ENCODE measurements at regions not wholly inside any gene's neighbourhood (a gene's known extent, or its start where the extent isn't known, plus 50 kb on each side); places are given as distances from the start of the nearest gene placed in this dataset.

DNA sequence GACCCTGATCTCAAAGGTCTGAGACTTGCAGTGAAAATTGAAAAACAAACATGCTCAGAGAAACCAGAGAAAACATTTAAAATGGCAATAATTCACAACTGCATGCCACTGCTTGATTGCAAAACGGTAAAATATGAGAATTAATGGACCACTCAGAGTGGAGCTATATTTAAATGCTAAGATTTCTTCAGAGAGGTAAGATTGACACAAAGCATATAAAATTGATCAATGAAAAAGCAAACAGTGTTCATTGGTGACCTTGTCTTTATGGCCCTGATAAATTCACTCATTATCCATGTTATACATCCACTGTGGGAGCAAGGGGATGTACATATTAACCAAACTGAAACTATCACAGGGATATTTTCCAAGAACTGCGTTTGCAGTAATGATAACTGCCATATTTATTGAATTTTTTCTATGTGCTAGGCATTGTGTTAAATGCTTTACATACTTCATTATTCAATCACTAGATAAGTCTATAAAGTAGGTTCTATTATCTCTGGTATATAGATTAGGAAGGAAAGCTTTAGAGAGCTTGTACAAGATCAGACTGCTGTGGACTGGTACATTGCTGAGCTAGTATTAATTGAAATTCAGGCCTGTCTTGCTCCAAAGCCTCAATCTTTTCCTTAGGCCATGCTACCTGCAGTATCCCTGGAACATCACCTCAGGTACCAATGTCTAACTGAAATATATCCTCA, 113.9 kb upstream of the LMO3 start:
- TF ChIP-seq POLR2A (IDR thresholded peaks at IDR 0.05) (no peak), EP300 (IDR thresholded peaks at IDR 0.05) (no peak)
- TF ChIP-seq, protein P1, sequence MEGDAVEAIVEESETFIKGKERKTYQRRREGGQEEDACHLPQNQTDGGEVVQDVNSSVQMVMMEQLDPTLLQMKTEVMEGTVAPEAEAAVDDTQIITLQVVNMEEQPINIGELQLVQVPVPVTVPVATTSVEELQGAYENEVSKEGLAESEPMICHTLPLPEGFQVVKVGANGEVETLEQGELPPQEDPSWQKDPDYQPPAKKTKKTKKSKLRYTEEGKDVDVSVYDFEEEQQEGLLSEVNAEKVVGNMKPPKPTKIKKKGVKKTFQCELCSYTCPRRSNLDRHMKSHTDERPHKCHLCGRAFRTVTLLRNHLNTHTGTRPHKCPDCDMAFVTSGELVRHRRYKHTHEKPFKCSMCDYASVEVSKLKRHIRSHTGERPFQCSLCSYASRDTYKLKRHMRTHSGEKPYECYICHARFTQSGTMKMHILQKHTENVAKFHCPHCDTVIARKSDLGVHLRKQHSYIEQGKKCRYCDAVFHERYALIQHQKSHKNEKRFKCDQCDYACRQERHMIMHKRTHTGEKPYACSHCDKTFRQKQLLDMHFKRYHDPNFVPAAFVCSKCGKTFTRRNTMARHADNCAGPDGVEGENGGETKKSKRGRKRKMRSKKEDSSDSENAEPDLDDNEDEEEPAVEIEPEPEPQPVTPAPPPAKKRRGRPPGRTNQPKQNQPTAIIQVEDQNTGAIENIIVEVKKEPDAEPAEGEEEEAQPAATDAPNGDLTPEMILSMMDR (IDR thresholded peaks at IDR 0.05) = no peak
